NB4 (cell line): ENCODE measurements at regions not wholly inside any gene's neighbourhood (a gene's known extent, or its start where the extent isn't known, plus 50 kb on each side); places are given as distances from the start of the nearest gene placed in this dataset.

Experiments used
- DNase-seq: peaks from one replicate; pipeline ENCODE4 v3.0.0; 2010; ENCODE audit warnings: low read depth
- H3K4me3 ChIP-seq: one replicate; pipeline ENCODE4 v1.5.1; 2011; ENCODE audit warnings: mild to moderate bottlenecking, low read depth, low read length, moderate library complexity
- MYC ChIP-seq: IDR thresholded peaks from 2 replicates; pipeline ENCODE4 v1.6.1; 2011; ENCODE audit warnings: low read depth, low read length
- POLR2A ChIP-seq: IDR thresholded peaks from 2 replicates; pipeline ENCODE4 v1.6.1; 2011; ENCODE audit warnings: mild to moderate bottlenecking; ENCODE audit not compliant: insufficient read length; ENCODE audit errors: extremely low read depth
- TF ChIP-seq, protein P1 (sequence below): IDR thresholded peaks from 2 replicates; pipeline ENCODE4 v1.6.1; 2011; ENCODE audit warnings: low read depth, low read length
- TF ChIP-seq, protein P2 (sequence below): IDR thresholded peaks from one replicate; pipeline ENCODE4 v1.5.1; 2012; ENCODE audit warnings: low read depth, low read length

DNA sequence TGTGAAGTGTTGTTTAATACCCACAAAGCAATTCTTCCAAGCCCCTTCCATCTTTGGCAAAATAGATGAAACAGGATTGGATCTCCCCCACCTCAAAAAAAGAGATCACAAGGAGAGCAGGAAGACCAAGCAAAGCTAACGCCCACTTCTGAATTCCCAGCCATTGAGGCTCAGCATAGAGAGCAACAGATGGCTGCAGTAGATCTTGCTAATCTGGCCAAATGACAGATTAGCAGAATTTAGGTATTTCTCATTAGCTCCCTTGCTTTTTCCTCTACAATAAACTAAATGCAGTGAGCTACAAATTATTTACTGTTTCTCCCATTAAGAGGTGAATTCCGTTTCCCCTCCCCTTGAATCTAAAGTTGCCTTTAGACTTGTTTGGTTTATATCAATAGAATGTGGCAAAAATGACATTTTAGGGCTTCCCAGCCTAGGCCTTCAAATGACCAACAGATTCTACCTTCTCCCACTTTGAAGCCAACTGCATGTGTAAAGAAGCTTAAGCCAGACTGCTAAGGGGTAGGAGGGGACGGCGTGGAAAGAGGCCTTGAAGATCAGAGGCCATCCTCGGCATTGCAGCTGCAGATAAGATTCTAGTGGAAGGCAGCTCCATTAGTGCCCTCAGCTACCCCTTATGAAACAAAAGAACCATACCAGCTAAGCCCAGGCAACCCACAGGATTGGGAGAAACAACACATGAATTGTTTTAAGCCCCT is 56.8 kb upstream of the CPEB4 start:
- TF ChIP-seq MYC (no peak), POLR2A (no peak)
- TF ChIP-seq, protein P1, sequence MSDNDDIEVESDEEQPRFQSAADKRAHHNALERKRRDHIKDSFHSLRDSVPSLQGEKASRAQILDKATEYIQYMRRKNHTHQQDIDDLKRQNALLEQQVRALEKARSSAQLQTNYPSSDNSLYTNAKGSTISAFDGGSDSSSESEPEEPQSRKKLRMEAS: no peak
- TF ChIP-seq, protein P2, sequence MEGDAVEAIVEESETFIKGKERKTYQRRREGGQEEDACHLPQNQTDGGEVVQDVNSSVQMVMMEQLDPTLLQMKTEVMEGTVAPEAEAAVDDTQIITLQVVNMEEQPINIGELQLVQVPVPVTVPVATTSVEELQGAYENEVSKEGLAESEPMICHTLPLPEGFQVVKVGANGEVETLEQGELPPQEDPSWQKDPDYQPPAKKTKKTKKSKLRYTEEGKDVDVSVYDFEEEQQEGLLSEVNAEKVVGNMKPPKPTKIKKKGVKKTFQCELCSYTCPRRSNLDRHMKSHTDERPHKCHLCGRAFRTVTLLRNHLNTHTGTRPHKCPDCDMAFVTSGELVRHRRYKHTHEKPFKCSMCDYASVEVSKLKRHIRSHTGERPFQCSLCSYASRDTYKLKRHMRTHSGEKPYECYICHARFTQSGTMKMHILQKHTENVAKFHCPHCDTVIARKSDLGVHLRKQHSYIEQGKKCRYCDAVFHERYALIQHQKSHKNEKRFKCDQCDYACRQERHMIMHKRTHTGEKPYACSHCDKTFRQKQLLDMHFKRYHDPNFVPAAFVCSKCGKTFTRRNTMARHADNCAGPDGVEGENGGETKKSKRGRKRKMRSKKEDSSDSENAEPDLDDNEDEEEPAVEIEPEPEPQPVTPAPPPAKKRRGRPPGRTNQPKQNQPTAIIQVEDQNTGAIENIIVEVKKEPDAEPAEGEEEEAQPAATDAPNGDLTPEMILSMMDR: no peak
- no peak for DNase-seq

DNA sequence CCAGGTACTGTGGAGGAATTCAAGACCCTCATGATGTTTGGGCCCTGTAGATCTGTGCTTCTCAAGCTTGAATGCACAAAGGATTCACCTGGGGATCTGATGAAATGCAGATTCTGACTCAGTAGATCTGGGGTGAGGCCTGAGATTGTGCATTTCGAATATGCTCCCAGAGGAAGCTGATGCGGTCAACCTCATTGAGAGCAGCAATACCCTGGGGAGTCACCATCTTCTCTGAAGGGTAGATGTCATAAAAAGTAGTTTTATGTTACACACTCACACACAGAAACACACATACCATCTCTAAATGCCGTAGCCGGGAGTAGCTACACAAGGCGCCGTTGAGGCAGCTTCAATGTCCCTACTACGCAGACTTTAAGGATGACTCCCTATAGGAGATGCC is 55.8 kb upstream of the CPEB4 start:
- TF ChIP-seq POLR2A (no peak), MYC (no peak)
- TF ChIP-seq, protein P1: no peak
- H3K4me3 ChIP-seq: no peak overlapping the region
- DNase-seq: peak; percentile 84

More for the DNA sequence above, 56.8 kb upstream of the CPEB4 start:
- no peak overlapping the region for H3K4me3 ChIP-seq

DNA sequence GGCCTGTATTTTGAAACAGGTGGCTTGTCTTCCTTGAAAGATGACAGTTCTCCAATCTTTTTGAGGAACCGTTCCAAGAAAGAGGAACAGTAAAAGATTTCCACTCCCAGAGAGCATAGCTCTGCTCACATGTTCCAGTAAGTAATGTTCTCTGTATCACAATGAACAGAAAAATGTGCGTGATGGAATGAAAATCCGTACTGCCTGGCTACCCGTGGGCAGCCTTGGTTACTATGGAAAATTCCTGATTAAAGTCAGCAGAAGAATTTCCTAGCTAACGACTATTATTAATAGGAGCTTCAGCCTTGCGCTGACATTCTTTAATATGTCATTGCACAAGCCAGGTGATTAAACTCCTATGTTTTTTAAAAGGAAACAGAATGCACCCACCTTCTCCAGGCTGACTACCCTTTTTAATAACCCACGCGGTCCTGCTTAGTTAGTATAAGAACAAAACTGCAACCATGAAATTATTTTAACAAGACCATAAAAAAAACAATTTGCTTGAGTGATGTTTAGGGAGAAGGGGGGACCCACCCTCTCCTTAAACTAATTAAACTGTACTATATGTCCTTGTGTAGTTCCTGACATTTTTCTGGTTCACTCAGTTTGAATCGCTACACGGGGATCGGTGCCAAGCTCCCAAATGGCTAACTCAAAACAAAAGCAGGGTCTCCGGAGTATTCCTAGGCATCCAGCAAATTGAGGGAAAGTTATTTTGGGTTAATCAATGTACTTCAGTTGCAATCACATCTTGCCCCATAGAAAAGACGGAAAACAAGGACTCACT is 54.8 kb upstream of the CPEB4 start:
- H3K4me3 ChIP-seq: no peak overlapping the region
- DNase-seq: no peak
- TF ChIP-seq MYC (no peak), POLR2A (no peak)
- TF ChIP-seq, protein P2: no peak
- TF ChIP-seq, protein P1: no peak

DNA sequence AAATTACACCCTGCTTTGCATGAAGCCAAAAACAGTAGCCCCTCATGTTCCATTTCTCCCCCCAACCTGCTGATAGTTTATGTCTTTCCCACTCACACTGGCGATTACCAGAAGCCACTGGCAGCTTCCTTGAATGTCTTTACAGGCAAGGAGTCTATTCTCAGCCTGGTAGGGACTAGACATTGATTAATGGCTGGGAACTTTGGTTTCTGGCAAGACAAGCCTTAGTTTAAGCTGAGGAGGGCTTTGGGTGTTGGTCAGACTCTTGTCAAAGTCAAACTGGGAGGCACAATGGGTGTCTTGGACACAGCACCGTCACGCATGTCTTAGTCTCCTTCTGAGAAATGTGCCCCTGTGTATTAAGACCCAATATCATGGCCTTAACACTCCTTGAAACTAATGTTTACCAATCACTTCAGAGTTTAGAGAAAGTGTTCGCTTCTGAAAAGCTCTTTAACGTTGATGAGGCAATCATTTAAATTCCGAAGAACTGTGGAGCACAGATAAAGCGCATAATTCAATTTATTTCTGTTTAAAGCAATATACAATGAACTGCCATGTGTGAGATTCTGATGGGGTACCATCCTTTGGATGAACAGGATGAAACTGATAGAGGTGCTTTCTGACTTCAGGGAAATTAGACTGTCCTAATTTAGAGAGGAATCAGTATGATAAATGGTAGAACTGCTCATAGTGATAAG is 53.9 kb upstream of the CPEB4 start:
- DNase-seq: no peak
- H3K4me3 ChIP-seq: no peak overlapping the region
- TF ChIP-seq MYC (no peak), POLR2A (no peak)
- TF ChIP-seq, protein P1: no peak
- TF ChIP-seq, protein P2: no peak

DNA sequence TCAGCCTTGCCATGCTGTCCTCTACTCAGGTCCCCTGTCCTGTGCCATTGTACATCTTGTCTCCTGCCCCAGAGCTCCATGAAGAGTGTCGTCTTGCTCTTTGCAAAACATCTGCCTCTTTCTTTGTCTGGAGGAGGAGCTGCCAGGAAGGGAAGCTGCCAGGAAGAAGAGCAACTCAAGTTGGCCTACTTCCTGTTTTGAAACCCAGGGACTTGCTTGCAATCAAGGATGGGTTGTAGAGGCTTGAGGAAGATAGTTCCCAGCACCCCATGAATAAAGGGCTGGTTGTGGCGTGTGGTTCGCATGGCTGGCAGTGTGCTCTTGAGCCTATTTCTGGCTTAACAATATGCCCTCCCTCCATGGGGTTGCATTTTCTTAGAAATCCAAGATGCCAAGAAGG is 53.0 kb upstream of the CPEB4 start:
- peak; percentile 62 for DNase-seq
- TF ChIP-seq, protein P2: no peak

DNA sequence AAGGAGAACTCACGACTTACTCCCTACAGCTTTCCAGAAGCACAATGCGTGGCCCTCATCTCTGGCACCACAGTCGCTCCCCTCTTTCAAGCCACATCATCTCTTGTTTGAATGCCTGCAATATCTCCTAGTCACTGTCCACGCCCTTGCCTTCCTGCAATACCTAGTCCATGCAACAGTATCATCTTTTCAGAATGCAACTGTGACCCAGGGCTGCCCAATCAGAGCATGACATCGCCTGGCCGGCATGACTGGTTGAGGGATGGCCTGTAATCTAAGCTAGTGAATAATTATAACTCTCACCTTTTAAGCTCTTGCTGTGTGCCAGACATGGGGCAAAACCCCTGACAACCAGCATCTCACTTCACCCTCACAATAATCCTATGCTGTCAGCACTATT is 52.5 kb upstream of the CPEB4 start:
- TF ChIP-seq, protein P1: no peak
- TF ChIP-seq, protein P2: no peak
- TF ChIP-seq POLR2A (no peak), MYC (no peak)
- no peak overlapping the region for H3K4me3 ChIP-seq
- DNase-seq: no peak

More for the DNA sequence above, 53.0 kb upstream of the CPEB4 start:
- no peak overlapping the region for H3K4me3 ChIP-seq
